Mesenchymal stem cell (in vitro differentiated cells and primary cell): ENCODE measurements at regions not wholly inside any gene's neighbourhood (a gene's known extent, or its start where the extent isn't known, plus 50 kb on each side); places are given as distances from the start of the nearest gene placed in this dataset.
"Not testable (repeated sequence)": the region's sequence is repeated elsewhere in the genome, so short reads cannot be mapped to it uniquely, and the experiment has no call there.

Source experiments
- DNase-seq: peaks from one replicate; pipeline ENCODE4 v3.0.0-alpha.2; 2013
- H2AFZ ChIP-seq: one replicate; pipeline ENCODE4 v1.6.1; 2013; ENCODE audit warnings: low read depth, mild to moderate bottlenecking, control low read depth, inconsistent platforms, low read length, moderate library complexity
- H2AK5ac ChIP-seq: 2 replicates; pipeline ENCODE4 v1.6.1; 2013; ENCODE audit warnings: low read length, moderate library complexity, mild to moderate bottlenecking, inconsistent platforms; ENCODE audit not compliant: severe bottlenecking
- H2BK120ac ChIP-seq: one replicate; pipeline ENCODE4 v1.6.1; 2013; ENCODE audit warnings: low read depth, mild to moderate bottlenecking, inconsistent platforms, low read length, moderate library complexity
- H2BK12ac ChIP-seq, 2 experiments: one replicate each; pipeline ENCODE4 v1.6.1; 2013; ENCODE audit warnings: inconsistent platforms in 2 of 2, low read length in 2 of 2, mild to moderate bottlenecking in 2 of 2, moderate library complexity in 2 of 2, control low read depth in 1 of 2
- H2BK15ac ChIP-seq: one replicate; pipeline ENCODE4 v1.6.1; 2013; ENCODE audit warnings: mild to moderate bottlenecking, low read depth, inconsistent platforms; ENCODE audit not compliant: poor library complexity, severe bottlenecking
- H2BK5ac ChIP-seq: 2 replicates; pipeline ENCODE4 v1.6.1; 2013; ENCODE audit warnings: low read depth, mild to moderate bottlenecking, low read length, control low read depth, inconsistent platforms; ENCODE audit not compliant: poor library complexity, severe bottlenecking
- H3K14ac ChIP-seq, 2 experiments: one replicate each; pipeline ENCODE4 v1.6.1; 2013; ENCODE audit warnings: inconsistent platforms in 2 of 2, low read length in 2 of 2, control low read depth in 1 of 2, mild to moderate bottlenecking in 1 of 2, moderate library complexity in 1 of 2
- H3K18ac ChIP-seq, 2 experiments: one replicate each; pipeline ENCODE4 v1.6.1; 2013; ENCODE audit warnings: inconsistent platforms in 2 of 2, low read length in 2 of 2, control low read depth in 1 of 2, low read depth in 1 of 2, mild to moderate bottlenecking in 1 of 2
- H3K23ac ChIP-seq, 2 experiments: one replicate each; pipeline ENCODE4 v1.6.1; 2013; ENCODE audit warnings: inconsistent platforms in 2 of 2, low read length in 2 of 2, mild to moderate bottlenecking in 2 of 2, moderate library complexity in 2 of 2, control low read depth in 1 of 2
- H3K27ac ChIP-seq: 2 replicates; pipeline ENCODE4 v1.5.1; 2013; ENCODE audit warnings: mild to moderate bottlenecking, moderate library complexity, low read length, control low read depth, inconsistent platforms; ENCODE audit not compliant: poor library complexity, severe bottlenecking
- H3K27me3 ChIP-seq, 2 experiments: 2 replicates each; pipeline versions ENCODE4 v1.6.1 to v1.7.0; 2013; ENCODE audit warnings: low read length in 2 of 2, mild to moderate bottlenecking in 2 of 2, moderate library complexity in 2 of 2, control low read depth in 1 of 2, inconsistent platforms in 1 of 2; ENCODE audit not compliant: control insufficient read depth in 1 of 2, insufficient read depth in 1 of 2
- H3K36me3 ChIP-seq, 2 experiments: 2 replicates each; pipeline versions ENCODE4 v1.6.1 to v1.7.0; 2013; ENCODE audit warnings: low read length in 2 of 2, control low read depth in 1 of 2, inconsistent platforms in 1 of 2, low read depth in 1 of 2, mild to moderate bottlenecking in 1 of 2; ENCODE audit not compliant: insufficient read depth in 2 of 2, control insufficient read depth in 1 of 2
- H3K4ac ChIP-seq, 2 experiments: one replicate each; pipeline ENCODE4 v1.6.1; 2013; ENCODE audit warnings: inconsistent platforms in 2 of 2, low read length in 2 of 2, mild to moderate bottlenecking in 2 of 2, moderate library complexity in 2 of 2, control low read depth in 1 of 2, low read depth in 1 of 2
- H3K4me1 ChIP-seq: 2 replicates; pipeline ENCODE4 v1.6.1; 2013; ENCODE audit warnings: low read depth, low read length, control low read depth; ENCODE audit not compliant: control insufficient read depth, insufficient read depth
- H3K4me2 ChIP-seq: 2 replicates; pipeline ENCODE4 v1.6.1; 2013; ENCODE audit warnings: low read length, mild to moderate bottlenecking, inconsistent platforms; ENCODE audit not compliant: poor library complexity, severe bottlenecking
- H3K4me3 ChIP-seq, 2 experiments: 2 replicates each; pipeline versions ENCODE4 v1.5.1 to v1.7.0; 2013; ENCODE audit warnings: low read length in 2 of 2, mild to moderate bottlenecking in 2 of 2, control low read depth in 1 of 2, low read depth in 1 of 2; ENCODE audit not compliant: insufficient read depth in 1 of 2
- H3K79me1 ChIP-seq: replicated peaks from 2 replicates; pipeline ENCODE4 v1.6.1; 2013; ENCODE audit warnings: mild to moderate bottlenecking, control low read depth, low read length, inconsistent platforms; ENCODE audit not compliant: poor library complexity, severe bottlenecking
- H3K9ac ChIP-seq: 2 replicates; pipeline ENCODE4 v1.7.0; 2013; ENCODE audit warnings: mild to moderate bottlenecking, low read length, moderate library complexity
- H3K9me3 ChIP-seq: 2 replicates; pipeline ENCODE4 v1.7.0; 2013; ENCODE audit warnings: mild to moderate bottlenecking, low read length; ENCODE audit not compliant: control insufficient read depth
- H4K8ac ChIP-seq: one replicate; pipeline ENCODE4 v1.6.1; 2013; ENCODE audit warnings: inconsistent platforms, mild to moderate bottlenecking, low read length, moderate library complexity
- H4K91ac ChIP-seq: one replicate; pipeline ENCODE4 v1.6.1; 2013; ENCODE audit warnings: mild to moderate bottlenecking, low read length, inconsistent platforms
- WGBS: methylation state at CpG from one replicate; pipeline ENCODE4 v1.1.7; 2013; ENCODE audit warnings: mixed read lengths; 5-methylcytosine and 5-hydroxymethylcytosine counted together

DNA sequence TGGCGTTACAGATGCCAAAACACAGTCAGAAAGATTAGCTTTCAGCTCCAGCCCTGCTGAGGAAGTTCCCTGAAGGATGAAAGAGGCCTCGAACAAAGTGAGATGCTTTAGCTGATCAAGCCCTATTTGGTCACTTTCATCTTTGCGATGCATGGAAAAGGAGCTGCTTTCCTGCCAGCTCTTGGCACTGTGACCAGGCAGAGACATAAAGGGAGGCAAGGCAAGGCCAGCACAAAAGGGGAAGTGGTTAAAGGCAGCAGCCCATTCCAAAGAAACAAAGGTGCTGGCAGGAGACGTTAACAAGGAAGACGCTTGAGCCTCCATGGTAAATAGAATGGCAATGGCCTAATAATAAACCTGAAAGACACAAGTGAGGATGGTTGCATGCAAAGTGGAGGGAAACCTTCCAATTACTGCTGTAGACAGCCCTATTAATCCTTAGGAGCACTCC lies 617.1 kb upstream of the INTU start:
- no peak overlapping the region for H4K91ac ChIP-seq
- DNase-seq = no peak
- no peak overlapping the region for H2AK5ac ChIP-seq
- H3K4ac ChIP-seq = no peak overlapping the region
- no peaks in the 10 kb centered on the region for H3K79me1 ChIP-seq
- H3K4me1 ChIP-seq = peaks cover 2% of the 10 kb centered on the region
- H3K27me3 ChIP-seq = no peaks in the 10 kb centered on the region
- no peak overlapping the region for H3K4me2 ChIP-seq
- no peak overlapping the region for H3K9ac ChIP-seq
- no peak overlapping the region for H3K23ac ChIP-seq
- no peak overlapping the region for H3K18ac ChIP-seq
- H4K8ac ChIP-seq = no peak overlapping the region
- no peaks in the 10 kb centered on the region for H3K9me3 ChIP-seq
- no peak overlapping the region for H2BK12ac ChIP-seq
- no peaks in the 10 kb centered on the region for H3K36me3 ChIP-seq
- H2BK120ac ChIP-seq = no peak overlapping the region
- no peak overlapping the region for H2AFZ ChIP-seq
- H3K14ac ChIP-seq = no peak overlapping the region
- no peak overlapping the region for H2BK5ac ChIP-seq
- no peak overlapping the region for H3K4me3 ChIP-seq
- no peak overlapping the region for H3K27ac ChIP-seq
- no peak overlapping the region for H2BK15ac ChIP-seq
- WGBS = 92% methylated on average over 5 of the region's 5 CpGs

DNA sequence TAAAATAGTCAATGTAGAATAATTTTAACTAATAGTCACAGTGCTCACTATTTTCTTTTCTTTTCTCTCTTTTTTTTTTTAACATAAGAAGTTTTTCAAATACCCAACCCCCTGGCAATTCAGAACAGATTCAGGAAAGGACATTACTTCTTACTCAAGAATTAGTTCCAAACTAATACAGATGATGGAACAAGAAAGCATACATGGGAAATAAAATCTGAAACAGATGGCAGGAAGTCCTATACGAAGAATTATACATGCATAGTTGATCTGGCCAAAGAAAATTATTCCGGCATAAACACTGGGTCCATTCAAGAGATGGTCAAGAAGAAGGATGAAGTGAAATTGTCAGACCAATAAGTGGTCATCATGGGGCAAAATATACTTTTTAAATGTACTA lies 614.4 kb upstream of the INTU start:
- Histone ChIP-seq H2BK12ac (no peak overlapping the region), H2BK120ac (no peak overlapping the region), H2AFZ (no peak overlapping the region), H2BK15ac (no peak overlapping the region), H3K4me3 (no peak overlapping the region), H3K9me3 (no peaks in the 10 kb centered on the region), H3K79me1 (no peaks in the 10 kb centered on the region), H3K4ac (no peak overlapping the region), H3K18ac (no peak overlapping the region), H2BK5ac (no peak overlapping the region), H3K14ac (no peak overlapping the region), H2AK5ac (no peak overlapping the region), H3K4me2 (no peak overlapping the region), H3K23ac (no peak overlapping the region), H3K27me3 (no peaks in the 10 kb centered on the region), H3K4me1 (no peaks in the 10 kb centered on the region), H4K8ac (no peak overlapping the region), H3K27ac (no peak overlapping the region), H4K91ac (no peak overlapping the region), H3K9ac (no peak overlapping the region), H3K36me3 (no peaks in the 10 kb centered on the region)
- DNase-seq = no peak
- WGBS = 96% methylated on average over 2 of the region's 2 CpGs

DNA sequence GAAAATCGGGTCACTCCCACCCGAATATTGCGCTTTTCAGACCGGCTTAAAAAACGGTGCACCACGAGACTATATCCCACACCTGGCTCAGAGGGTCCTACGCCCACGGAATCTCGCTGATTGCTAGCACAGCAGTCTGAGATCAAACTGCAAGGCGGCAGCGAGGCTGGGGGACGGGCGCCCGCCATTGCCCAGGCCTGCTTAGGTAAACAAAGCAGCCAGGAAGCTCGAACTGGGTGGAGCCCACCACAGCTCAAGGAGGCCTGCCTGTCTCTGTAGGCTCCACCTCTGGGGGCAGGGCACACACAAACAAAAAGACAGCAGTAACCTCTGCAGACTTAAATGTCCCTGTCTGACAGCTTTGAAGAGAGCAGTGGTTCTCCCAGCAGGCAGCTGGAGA lies 611.9 kb upstream of the INTU start:
- H3K36me3 ChIP-seq, H4K91ac ChIP-seq, H3K14ac ChIP-seq, H2BK15ac ChIP-seq, H2AFZ ChIP-seq, H3K9me3 ChIP-seq, H3K23ac ChIP-seq, H2BK12ac ChIP-seq, H3K27ac ChIP-seq, H3K4me1 ChIP-seq, H2BK5ac ChIP-seq, H3K18ac ChIP-seq, H2AK5ac ChIP-seq, H3K27me3 ChIP-seq, H3K4ac ChIP-seq, H3K4me2 ChIP-seq, H4K8ac ChIP-seq, H2BK120ac ChIP-seq, H3K4me3 ChIP-seq, DNase-seq, H3K79me1 ChIP-seq, H3K9ac ChIP-seq: not testable (repeated sequence)
- WGBS = no CpG with 5 or more reads among the region's 15 CpGs

DNA sequence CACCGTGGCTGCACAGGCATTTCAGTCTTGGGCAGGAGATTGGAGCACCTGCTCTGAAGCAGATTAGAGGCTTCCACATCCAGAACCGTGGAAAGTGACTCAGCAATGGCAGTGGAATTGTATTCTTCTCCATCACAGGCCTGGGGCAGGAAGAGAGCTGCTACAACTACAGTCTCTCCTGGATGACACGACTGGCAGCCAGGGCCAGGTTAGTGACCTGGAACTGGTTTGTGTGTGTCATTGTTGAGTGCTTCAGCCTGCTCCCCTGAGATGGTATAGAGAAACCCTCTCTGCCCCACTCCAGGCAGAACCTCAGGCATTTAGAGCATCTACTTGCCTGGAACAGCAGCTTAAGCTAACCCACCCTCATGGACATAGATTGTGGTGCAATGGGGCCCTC lies 596.5 kb upstream of the INTU start:
- Histone ChIP-seq H3K79me1 (no peaks in the 10 kb centered on the region), H2BK5ac (no peak overlapping the region), H3K9me3 (peaks cover 8% of the 10 kb centered on the region), H3K4ac (no peak overlapping the region), H2BK12ac (peak overlapping the region in 1 of 2 experiments; percentile 42), H3K27ac (no peak overlapping the region), H3K4me2 (no peak overlapping the region), H3K36me3 (no peaks in the 10 kb centered on the region), H3K9ac (no peak overlapping the region), H3K18ac (no peak overlapping the region), H3K23ac (no peak overlapping the region), H2BK15ac (no peak overlapping the region), H3K14ac (no peak overlapping the region), H3K4me1 (no peaks in the 10 kb centered on the region), H2BK120ac (no peak overlapping the region), H3K27me3 (no peaks in the 10 kb centered on the region), H2AK5ac (no peak overlapping the region), H3K4me3 (no peak overlapping the region), H2AFZ (no peak overlapping the region), H4K91ac (no peak overlapping the region), H4K8ac (no peak overlapping the region)
- WGBS = 48% methylated on average over 2 of the region's 3 CpGs
- DNase-seq = no peak
